ENCODE measurements at regions not wholly inside any gene's neighbourhood (a gene's known extent, or its start where the extent isn't known, plus 50 kb on each side); places are given as distances from the start of the nearest gene placed in this dataset.

DNA sequence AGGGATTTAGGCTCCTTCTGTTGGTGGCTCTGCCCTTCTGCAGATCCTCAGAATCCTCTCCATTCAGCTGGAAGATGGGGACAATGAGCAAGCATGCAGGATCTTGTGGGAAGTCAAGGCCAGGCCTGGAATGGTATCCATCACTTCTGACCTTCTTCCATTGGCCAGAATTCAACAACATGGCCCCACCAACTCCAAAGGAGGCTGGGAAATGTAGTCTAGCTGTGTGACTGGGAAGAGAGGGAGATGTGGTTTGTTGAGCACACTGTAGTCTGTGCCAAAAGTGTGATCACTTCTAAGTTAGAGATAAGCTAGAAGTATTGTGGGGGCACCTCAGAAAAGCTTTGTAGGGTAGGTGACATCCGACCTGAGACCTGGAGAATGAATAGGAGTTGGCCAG, 60.4 kb upstream of the WNT4 start:
- no peak overlapping the region for H2AFZ ChIP-seq (ENCODE audit: low read depth, low read length)
- H3K36me3 ChIP-seq (ENCODE audit: insufficient read depth, low read length): no peaks in the 10 kb centered on the region
- peaks cover 5% of the 10 kb centered on the region for H3K27me3 ChIP-seq (ENCODE audit: insufficient read depth, low read length, poor library complexity)
- H3K9ac ChIP-seq (ENCODE audit: low read depth, low read length): no peak overlapping the region
- no peak for ATAC-seq (ENCODE audit: insufficient read depth, low read depth)
- H3K4me3 ChIP-seq (ENCODE audit: low read depth in 1 of 2, low read length in 2 of 2): no peak overlapping the region
- H3K4me1 ChIP-seq (ENCODE audit: insufficient read depth, low read length): no peaks in the 10 kb centered on the region
- H3K9me3 ChIP-seq (ENCODE audit: insufficient read depth, low read length, severe bottlenecking): no peaks in the 10 kb centered on the region
- no peak overlapping the region for H3K4me2 ChIP-seq (ENCODE audit: insufficient read depth, low read length)
- TF ChIP-seq EZH2 (IDR thresholded peaks at IDR 0.05; ENCODE audit: borderline replicate concordance, low read depth, low read length, severe bottlenecking): no peak
- TF ChIP-seq, protein P1, sequence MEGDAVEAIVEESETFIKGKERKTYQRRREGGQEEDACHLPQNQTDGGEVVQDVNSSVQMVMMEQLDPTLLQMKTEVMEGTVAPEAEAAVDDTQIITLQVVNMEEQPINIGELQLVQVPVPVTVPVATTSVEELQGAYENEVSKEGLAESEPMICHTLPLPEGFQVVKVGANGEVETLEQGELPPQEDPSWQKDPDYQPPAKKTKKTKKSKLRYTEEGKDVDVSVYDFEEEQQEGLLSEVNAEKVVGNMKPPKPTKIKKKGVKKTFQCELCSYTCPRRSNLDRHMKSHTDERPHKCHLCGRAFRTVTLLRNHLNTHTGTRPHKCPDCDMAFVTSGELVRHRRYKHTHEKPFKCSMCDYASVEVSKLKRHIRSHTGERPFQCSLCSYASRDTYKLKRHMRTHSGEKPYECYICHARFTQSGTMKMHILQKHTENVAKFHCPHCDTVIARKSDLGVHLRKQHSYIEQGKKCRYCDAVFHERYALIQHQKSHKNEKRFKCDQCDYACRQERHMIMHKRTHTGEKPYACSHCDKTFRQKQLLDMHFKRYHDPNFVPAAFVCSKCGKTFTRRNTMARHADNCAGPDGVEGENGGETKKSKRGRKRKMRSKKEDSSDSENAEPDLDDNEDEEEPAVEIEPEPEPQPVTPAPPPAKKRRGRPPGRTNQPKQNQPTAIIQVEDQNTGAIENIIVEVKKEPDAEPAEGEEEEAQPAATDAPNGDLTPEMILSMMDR (IDR thresholded peaks at IDR 0.05; ENCODE audit: borderline replicate concordance, extremely low read depth, low read length, poor library complexity, severe bottlenecking): no peak
- H3K79me2 ChIP-seq (ENCODE audit: insufficient read depth, low read length): no peaks in the 10 kb centered on the region
- H3K27ac ChIP-seq (ENCODE audit: low read length): no peak overlapping the region
- no peak for DNase-seq
- H4K20me1 ChIP-seq (ENCODE audit: insufficient read depth, low read length): peaks cover 3% of the 10 kb centered on the region; the same call in 1 of the 2 replicates

DNA sequence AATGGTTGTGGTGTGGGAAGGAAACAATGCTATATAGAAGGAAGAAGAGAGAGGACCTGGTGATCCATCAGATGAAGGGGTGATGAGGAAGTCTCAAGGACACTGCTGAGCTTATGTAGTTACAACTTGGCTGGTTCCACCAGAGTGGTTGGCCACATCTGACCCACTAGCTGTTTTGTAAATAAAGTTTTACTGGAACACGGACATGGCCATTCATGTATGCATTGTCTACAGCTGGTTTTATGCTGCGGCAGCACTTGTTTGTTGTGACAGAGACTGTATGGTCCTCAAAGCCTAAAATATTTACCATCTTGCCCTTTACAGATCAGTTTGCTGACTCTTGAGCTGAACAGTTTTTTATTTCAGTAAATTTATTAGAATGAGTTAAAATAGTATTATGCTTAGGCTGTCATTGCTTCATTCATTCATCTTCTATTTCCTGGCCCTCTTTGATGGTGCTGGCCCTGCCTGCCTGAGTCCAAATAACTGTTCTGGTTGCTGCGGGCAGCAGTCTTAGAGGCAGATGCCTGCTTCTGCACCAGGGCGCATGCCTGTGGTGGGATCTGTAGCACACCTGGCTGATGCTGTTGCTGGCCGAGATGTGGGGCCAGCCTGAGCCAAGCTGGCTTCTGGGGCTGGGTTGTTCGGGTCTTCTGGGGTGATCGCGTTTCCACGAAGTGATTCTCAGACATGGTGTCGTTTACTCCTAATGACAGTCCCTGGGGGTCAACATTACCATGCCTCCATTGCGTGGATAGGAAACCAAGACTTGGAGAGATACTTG, 61.4 kb upstream of the WNT4 start:
- no peak overlapping the region for H3K9ac ChIP-seq (ENCODE audit: low read depth, low read length)
- no peak overlapping the region for H3K27ac ChIP-seq (ENCODE audit: low read length)
- ATAC-seq (ENCODE audit: insufficient read depth, low read depth) (no peak), DNase-seq (no peak)
- H3K36me3 ChIP-seq (ENCODE audit: insufficient read depth, low read length): no peaks in the 10 kb centered on the region
- H3K27me3 ChIP-seq (ENCODE audit: insufficient read depth, low read length, poor library complexity): peaks cover 12% of the 10 kb centered on the region
- H3K4me1 ChIP-seq (ENCODE audit: insufficient read depth, low read length): no peaks in the 10 kb centered on the region
- no peaks in the 10 kb centered on the region for H3K9me3 ChIP-seq (ENCODE audit: insufficient read depth, low read length, severe bottlenecking)
- H4K20me1 ChIP-seq (ENCODE audit: insufficient read depth, low read length): no peaks in the 10 kb centered on the region; the same call in 1 of the 2 replicates
- no peak overlapping the region for H2AFZ ChIP-seq (ENCODE audit: low read depth, low read length)
- H3K79me2 ChIP-seq (ENCODE audit: insufficient read depth, low read length): no peaks in the 10 kb centered on the region
- no peak overlapping the region for H3K4me3 ChIP-seq (ENCODE audit: low read depth in 1 of 2, low read length in 2 of 2)
- no peak overlapping the region for H3K4me2 ChIP-seq (ENCODE audit: insufficient read depth, low read length)
- TF ChIP-seq EZH2 (IDR thresholded peaks at IDR 0.05; ENCODE audit: borderline replicate concordance, low read depth, low read length, severe bottlenecking): no peak
- TF ChIP-seq, protein P1 (IDR thresholded peaks at IDR 0.05; ENCODE audit: borderline replicate concordance, extremely low read depth, low read length, poor library complexity, severe bottlenecking): no peak

DNA sequence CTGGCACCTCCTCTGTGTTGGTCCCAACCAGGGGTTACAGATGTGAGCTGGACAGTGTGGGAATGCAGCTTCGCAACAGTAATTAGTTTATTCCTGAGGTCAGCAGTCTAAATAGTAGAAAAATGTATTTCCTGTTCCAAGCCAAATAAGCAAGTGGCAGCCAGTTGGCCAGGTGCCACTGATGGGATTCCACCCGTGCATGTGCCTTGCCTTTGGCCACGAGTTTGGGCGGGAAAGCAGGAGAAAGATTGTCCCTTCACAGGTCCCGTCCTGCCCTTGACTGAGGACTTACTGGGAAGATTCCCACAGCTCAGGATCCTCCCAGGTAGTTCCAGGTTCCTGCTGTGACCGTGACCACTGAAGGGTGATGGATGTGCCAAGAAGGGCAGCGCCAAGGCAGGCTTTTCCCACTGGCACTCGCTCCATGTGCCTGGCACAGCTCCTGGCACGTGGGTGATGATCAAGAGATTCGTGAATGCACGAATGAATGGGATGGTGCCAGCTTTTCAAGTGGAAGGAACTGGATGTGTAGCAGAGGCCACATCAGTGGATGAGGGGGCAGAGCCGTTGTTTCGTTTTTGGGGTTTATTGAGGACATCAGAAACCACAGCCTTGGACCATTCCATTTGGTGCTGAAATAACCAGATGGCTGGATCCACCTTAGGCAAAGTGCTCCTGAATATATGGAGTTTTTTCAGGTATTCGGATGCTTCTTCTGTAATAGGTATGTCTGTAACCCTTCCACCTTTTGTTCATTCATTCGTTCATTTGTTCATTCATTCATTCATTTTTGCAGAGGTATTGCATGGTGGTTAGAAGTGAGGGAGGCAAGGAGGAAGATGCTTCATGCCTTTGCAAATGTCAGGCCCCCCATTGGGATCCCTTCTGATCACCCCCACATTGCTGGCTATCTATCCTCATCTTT, 62.4 kb upstream of the WNT4 start:
- H3K36me3 ChIP-seq (ENCODE audit: insufficient read depth, low read length): no peaks in the 10 kb centered on the region
- peaks cover 3% of the 10 kb centered on the region; the same call in 1 of the 2 replicates for H4K20me1 ChIP-seq (ENCODE audit: insufficient read depth, low read length)
- H2AFZ ChIP-seq (ENCODE audit: low read depth, low read length): no peak overlapping the region
- no peak overlapping the region for H3K27ac ChIP-seq (ENCODE audit: low read length)
- no peaks in the 10 kb centered on the region for H3K4me1 ChIP-seq (ENCODE audit: insufficient read depth, low read length)
- ATAC-seq (ENCODE audit: insufficient read depth, low read depth) (no peak), DNase-seq (no peak)
- TF ChIP-seq, protein P1 (IDR thresholded peaks at IDR 0.05; ENCODE audit: borderline replicate concordance, extremely low read depth, low read length, poor library complexity, severe bottlenecking): no peak
- no peak for TF ChIP-seq EZH2 (IDR thresholded peaks at IDR 0.05; ENCODE audit: borderline replicate concordance, low read depth, low read length, severe bottlenecking)
- H3K27me3 ChIP-seq (ENCODE audit: insufficient read depth, low read length, poor library complexity): peaks cover 18% of the 10 kb centered on the region
- H3K9ac ChIP-seq (ENCODE audit: low read depth, low read length): no peak overlapping the region
- no peaks in the 10 kb centered on the region for H3K9me3 ChIP-seq (ENCODE audit: insufficient read depth, low read length, severe bottlenecking)
- H3K79me2 ChIP-seq (ENCODE audit: insufficient read depth, low read length): no peaks in the 10 kb centered on the region
- H3K4me2 ChIP-seq (ENCODE audit: insufficient read depth, low read length): no peak overlapping the region
- H3K4me3 ChIP-seq (ENCODE audit: low read depth in 1 of 2, low read length in 2 of 2): no peak overlapping the region
